Endodermal cell (in vitro differentiated cells): ENCODE measurements at regions not wholly inside any gene's neighbourhood (a gene's known extent, or its start where the extent isn't known, plus 50 kb on each side); places are given as distances from the start of the nearest gene placed in this dataset.

Experiments used
- DNase-seq: peaks from one replicate; pipeline ENCODE4 v3.0.0-alpha.2; 2017
- H3K27ac ChIP-seq: 2 replicates; pipeline ENCODE4 v1.5.1; 2013; ENCODE audit warnings: mild to moderate bottlenecking, low read depth, low read length, moderate library complexity
- H3K27me3 ChIP-seq: 2 replicates; pipeline ENCODE4 v1.6.1; 2013; ENCODE audit warnings: mild to moderate bottlenecking, low read length, moderate library complexity; ENCODE audit not compliant: insufficient read depth, control insufficient read depth, poor library complexity, severe bottlenecking
- H3K36me3 ChIP-seq: 2 replicates; pipeline ENCODE4 v1.7.0; 2013; ENCODE audit warnings: mild to moderate bottlenecking, low read length, moderate library complexity; ENCODE audit not compliant: control insufficient read depth, insufficient read depth
- H3K4me1 ChIP-seq: one replicate; pipeline ENCODE4 v1.7.0; 2013; ENCODE audit warnings: low read length; ENCODE audit not compliant: control insufficient read depth, insufficient read depth
- H3K4me3 ChIP-seq: 2 replicates; pipeline ENCODE4 v1.5.1; 2013; ENCODE audit warnings: mild to moderate bottlenecking, low read length, moderate library complexity
- H3K9ac ChIP-seq: 2 replicates; pipeline ENCODE4 v1.6.1; 2013; ENCODE audit warnings: mild to moderate bottlenecking, low read length, moderate library complexity; ENCODE audit not compliant: poor library complexity, severe bottlenecking; ENCODE audit errors: extremely low read depth
- H3K9me3 ChIP-seq: 2 replicates; pipeline ENCODE4 v1.6.1; 2013; ENCODE audit warnings: mild to moderate bottlenecking, low read length, moderate library complexity; ENCODE audit not compliant: control insufficient read depth
- H3K27ac Mint-ChIP-seq: 2 replicates; pipeline ENCODE4 v1.8.0; 2020; ENCODE audit warnings: mixed read lengths
- H3K27me3 Mint-ChIP-seq: 2 replicates; pipeline ENCODE4 v1.8.0; 2021; ENCODE audit warnings: mild to moderate bottlenecking, mixed read lengths; ENCODE audit not compliant: insufficient read depth
- H3K36me3 Mint-ChIP-seq: 2 replicates; pipeline ENCODE4 v1.8.0; 2020; ENCODE audit warnings: low read depth, mixed read lengths
- H3K4me1 Mint-ChIP-seq: 2 replicates; pipeline ENCODE4 v1.8.0; 2020; ENCODE audit warnings: mixed read lengths
- H3K4me3 Mint-ChIP-seq: 2 replicates; pipeline ENCODE4 v1.8.0; 2020; ENCODE audit warnings: mild to moderate bottlenecking, moderate library complexity, mixed read lengths
- H3K9me3 Mint-ChIP-seq: 2 replicates; pipeline ENCODE4 v1.8.0; 2020; ENCODE audit warnings: mild to moderate bottlenecking, mixed read lengths
- CTCF ChIP-seq: fragments of 200-600 bp; sonication (generic); conservative IDR thresholded peaks from 2 replicates; pipeline ENCODE4 v1.5.0; 2021; ENCODE audit warnings: antibody characterized with exemption, mild to moderate bottlenecking
- WGBS, 2 experiments: methylation state at CpG; one replicate each; pipeline versions ENCODE4 v1.1.5 to v1.1.7; 2013; ENCODE audit warnings: missing lambda C conversion rate in 2 of 2, mixed read lengths in 1 of 2; ENCODE audit not compliant: insufficient coverage in 1 of 2, insufficient read length in 1 of 2; 5-methylcytosine and 5-hydroxymethylcytosine counted together

- H3K9me3 Mint-ChIP-seq, result peaks cover 13% of the 10 kb centered on the region
- H3K27ac ChIP-seq, result no peak overlapping the region
- no peaks in the 10 kb centered on the region for H3K36me3 ChIP-seq
- no peak overlapping the region for H3K4me3 Mint-ChIP-seq
- H3K27ac Mint-ChIP-seq, result no peak overlapping the region
- H3K9ac ChIP-seq, result no peak overlapping the region
- TF ChIP-seq CTCF, result no peak
- no peak overlapping the region for H3K4me3 ChIP-seq
- H3K4me1 Mint-ChIP-seq, result peaks cover 3% of the 10 kb centered on the region
- H3K9me3 ChIP-seq, result peaks cover 11% of the 10 kb centered on the region
- H3K36me3 Mint-ChIP-seq, result no peaks in the 10 kb centered on the region
- H3K27me3 ChIP-seq, result peaks cover 11% of the 10 kb centered on the region
- H3K27me3 Mint-ChIP-seq, result peaks cover 44% of the 10 kb centered on the region
- H3K4me1 ChIP-seq, result no peaks in the 10 kb centered on the region
- WGBS, 2 experiments, result 93% methylated on average over 11 to 18 of the region's 18 CpGs
- DNase-seq, result no peak
Observed at GRCh38 chr2:120526997-120527945, 181.3 kb downstream of the INHBB start.

DNA sequence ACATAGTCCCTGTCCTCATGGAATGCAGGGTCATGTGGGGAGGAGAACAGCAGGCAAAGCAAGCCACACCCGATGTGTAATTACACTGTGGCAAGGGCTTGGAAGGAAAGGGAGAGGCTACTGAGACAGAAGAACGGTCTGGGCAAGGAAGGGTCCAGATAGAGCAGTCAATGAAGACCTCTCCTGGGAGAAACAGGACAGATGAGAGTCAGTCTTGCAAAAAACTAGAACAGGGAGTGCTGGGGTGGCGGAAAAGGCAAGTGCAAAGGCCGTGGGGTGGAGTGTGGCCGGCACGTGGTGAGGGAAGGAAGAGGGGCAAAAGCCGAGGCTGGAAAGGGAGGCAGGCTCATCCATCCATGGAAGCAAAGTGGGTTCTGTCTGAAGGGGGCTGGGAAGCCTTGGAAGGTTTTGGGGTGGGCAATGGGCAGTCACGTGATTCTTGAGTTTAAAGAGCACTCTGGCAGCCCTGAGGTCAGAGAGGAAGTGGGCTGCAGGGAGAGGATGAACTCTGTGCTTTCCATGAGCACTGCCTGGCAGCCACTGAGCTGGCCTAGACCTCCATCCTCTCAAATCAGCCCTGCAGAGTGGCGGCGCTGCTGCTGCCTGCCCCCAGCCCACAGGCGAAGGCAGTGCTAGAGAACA lies 182.2 kb downstream of the INHBB start:
- no peak overlapping the region for H3K4me3 Mint-ChIP-seq
- 77 to 90% methylated on average over 8 to 11 of the region's 11 CpGs for WGBS, 2 experiments
- H3K4me3 ChIP-seq, result no peak overlapping the region
- H3K27me3 Mint-ChIP-seq, result peaks cover 50% of the 10 kb centered on the region
- H3K27me3 ChIP-seq, result peaks cover 14% of the 10 kb centered on the region
- H3K4me1 ChIP-seq, result no peaks in the 10 kb centered on the region
- no peaks in the 10 kb centered on the region for H3K36me3 Mint-ChIP-seq
- TF ChIP-seq CTCF, result no peak
- DNase-seq, result no peak
- no peak overlapping the region for H3K27ac ChIP-seq
- no peak overlapping the region for H3K27ac Mint-ChIP-seq
- peaks cover 13% of the 10 kb centered on the region for H3K9me3 Mint-ChIP-seq
- no peak overlapping the region for H3K9ac ChIP-seq
- H3K36me3 ChIP-seq, result no peaks in the 10 kb centered on the region
- peaks cover 11% of the 10 kb centered on the region for H3K9me3 ChIP-seq
- peaks cover 3% of the 10 kb centered on the region for H3K4me1 Mint-ChIP-seq

DNA sequence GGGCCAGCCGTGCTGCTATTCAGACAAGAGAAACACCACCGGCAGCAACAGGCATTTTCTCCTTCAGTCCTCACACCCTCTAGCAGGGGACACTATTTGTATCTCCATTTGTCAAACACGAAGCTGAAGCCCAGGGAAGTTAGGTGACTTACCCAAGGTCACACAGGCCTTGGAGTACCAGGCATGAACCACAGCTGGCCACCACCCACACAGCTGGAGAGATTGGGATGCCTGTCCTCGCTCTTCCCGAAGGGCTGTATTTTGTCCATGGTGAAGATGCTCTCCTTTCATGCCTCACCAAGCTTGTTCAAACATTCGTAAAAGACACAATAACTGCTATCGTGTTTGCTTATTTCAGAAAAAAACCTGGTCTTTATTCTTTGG lies 182.7 kb downstream of the INHBB start:
- no peak overlapping the region for H3K27ac Mint-ChIP-seq
- peaks cover 3% of the 10 kb centered on the region for H3K4me1 Mint-ChIP-seq
- DNase-seq, result no peak
- Histone ChIP-seq H3K4me1 (no peaks in the 10 kb centered on the region), H3K27ac (no peak overlapping the region), H3K27me3 (peaks cover 14% of the 10 kb centered on the region), H3K9me3 (peaks cover 11% of the 10 kb centered on the region), H3K36me3 (no peaks in the 10 kb centered on the region), H3K9ac (no peak overlapping the region), H3K4me3 (no peak overlapping the region)
- WGBS, 2 experiments, result 91 to 93% methylated on average over 5 to 7 of the region's 7 CpGs
- peaks cover 13% of the 10 kb centered on the region for H3K9me3 Mint-ChIP-seq
- peaks cover 49% of the 10 kb centered on the region for H3K27me3 Mint-ChIP-seq
- H3K36me3 Mint-ChIP-seq, result no peaks in the 10 kb centered on the region
- no peak for TF ChIP-seq CTCF
- H3K4me3 Mint-ChIP-seq, result no peak overlapping the region
